K562 (cell line): ENCODE measurements at regions not wholly inside any gene's neighbourhood (a gene's known extent, or its start where the extent isn't known, plus 50 kb on each side); places are given as distances from the start of the nearest gene placed in this dataset.

Experiments
- SIN3B ChIP-seq: fragments of 450-650 bp; IDR thresholded peaks from 2 replicates; pipeline ENCODE4 v1.6.1; 2017; ENCODE audit warnings: low read depth, mild to moderate bottlenecking, moderate library complexity
- ZNF407 ChIP-seq: fragments of 450-650 bp; IDR thresholded peaks from 2 replicates; pipeline ENCODE4 v1.6.1; 2016; ENCODE audit warnings: low read depth

GRCh38 chr3:152909180-152909883 is 74.4 kb downstream of the P2RY1 start (continued):
- TF ChIP-seq ZNF407 (no peak), SIN3B (no peak)
